Type B pancreatic cell (in vitro differentiated cells): ENCODE measurements at regions not wholly inside any gene's neighbourhood (a gene's known extent, or its start where the extent isn't known, plus 50 kb on each side); places are given as distances from the start of the nearest gene placed in this dataset.

Experiments used
- DNase-seq: peaks from one replicate; pipeline ENCODE4 v3.0.0; 2021; ENCODE audit warnings: mixed read lengths; ENCODE audit not compliant: unreplicated experiment; ENCODE audit errors: extremely low spot score
- H3K27ac Mint-ChIP-seq: 2 replicates; pipeline ENCODE4 v1.8.0; 2021; ENCODE audit warnings: mild to moderate bottlenecking, mixed read lengths
- H3K27me3 Mint-ChIP-seq: 2 replicates; pipeline ENCODE4 v1.8.0; 2021; ENCODE audit warnings: mixed read lengths
- H3K36me3 Mint-ChIP-seq: 2 replicates; pipeline ENCODE4 v1.8.0; 2021; ENCODE audit warnings: mixed read lengths
- H3K4me1 Mint-ChIP-seq: one replicate; pipeline ENCODE4 v1.8.0; 2021; ENCODE audit warnings: mixed read lengths; ENCODE audit not compliant: unreplicated experiment
- H3K4me3 Mint-ChIP-seq: 2 replicates; pipeline ENCODE4 v1.8.0; 2021; ENCODE audit warnings: mild to moderate bottlenecking, mixed read lengths
- H3K9me3 Mint-ChIP-seq: 2 replicates; pipeline ENCODE4 v1.8.0; 2021; ENCODE audit warnings: mixed read lengths
- CTCF ChIP-seq: fragments of 200-600 bp; sonication (generic); conservative IDR thresholded peaks from 2 replicates; pipeline ENCODE4 v1.5.0; 2021; ENCODE audit warnings: antibody characterized with exemption, mild to moderate bottlenecking

DNA sequence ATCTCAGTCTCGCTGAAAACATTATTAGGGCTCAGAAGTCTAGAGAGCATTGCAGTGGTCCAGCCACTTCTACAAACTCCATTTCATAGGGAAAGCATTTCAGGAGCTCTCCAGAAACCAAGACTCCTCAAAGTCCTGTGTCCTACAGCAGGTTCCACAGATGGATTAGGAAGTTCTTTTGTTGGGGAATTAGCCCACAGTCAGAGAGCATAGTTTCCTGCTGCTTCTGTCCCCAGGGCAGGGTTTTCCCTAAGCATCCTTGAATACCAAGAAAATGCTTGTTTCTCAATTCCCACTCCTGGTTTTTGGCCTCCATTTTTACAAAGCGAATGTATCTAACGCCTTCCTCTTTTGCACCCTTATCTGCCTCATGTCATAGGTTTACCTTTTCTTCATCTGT, 235.9 kb upstream of the PODXL start:
- no peak for DNase-seq
- Mint-ChIP-seq H3K4me1 (no peaks in the 10 kb centered on the region), H3K9me3 (no peaks in the 10 kb centered on the region), H3K27me3 (peaks cover 20% of the 10 kb centered on the region), H3K4me3 (no peak overlapping the region), H3K27ac (no peak overlapping the region), H3K36me3 (no peaks in the 10 kb centered on the region)
- TF ChIP-seq CTCF: no peak

DNA sequence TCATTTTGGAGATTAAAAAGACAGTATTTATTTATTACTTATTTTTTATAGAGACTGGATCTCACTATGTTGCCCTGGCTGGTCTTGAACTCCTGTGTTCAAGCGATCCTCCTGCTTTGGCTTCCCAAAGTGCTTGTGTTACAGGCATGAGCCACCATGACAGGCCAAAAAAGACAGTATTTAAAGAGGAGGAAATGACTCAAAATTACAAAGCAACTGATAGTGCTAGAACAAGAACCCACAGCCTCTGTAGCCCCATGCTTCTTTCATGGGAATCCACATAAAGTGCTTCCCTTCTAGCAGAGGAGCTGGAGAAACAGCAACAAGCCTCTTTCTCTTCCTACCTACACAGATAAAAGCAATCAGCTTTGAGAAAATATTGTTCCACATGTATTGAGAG, 230.7 kb upstream of the PODXL start:
- Mint-ChIP-seq H3K4me1 (no peaks in the 10 kb centered on the region), H3K36me3 (no peaks in the 10 kb centered on the region), H3K27ac (no peak overlapping the region), H3K27me3 (peaks cover 9% of the 10 kb centered on the region), H3K4me3 (no peak overlapping the region), H3K9me3 (no peaks in the 10 kb centered on the region)
- no peak for DNase-seq
- TF ChIP-seq CTCF: no peak

- no peak for TF ChIP-seq CTCF
- no peak overlapping the region for H3K4me3 Mint-ChIP-seq
- no peaks in the 10 kb centered on the region for H3K4me1 Mint-ChIP-seq
- no peaks in the 10 kb centered on the region for H3K36me3 Mint-ChIP-seq
- peaks cover 18% of the 10 kb centered on the region for H3K27me3 Mint-ChIP-seq
- no peak overlapping the region for H3K27ac Mint-ChIP-seq
- no peaks in the 10 kb centered on the region for H3K9me3 Mint-ChIP-seq
- DNase-seq: no peak
These were observed 229.8 kb upstream of the PODXL start for GRCh38 chr7:131786204-131786603.

DNA sequence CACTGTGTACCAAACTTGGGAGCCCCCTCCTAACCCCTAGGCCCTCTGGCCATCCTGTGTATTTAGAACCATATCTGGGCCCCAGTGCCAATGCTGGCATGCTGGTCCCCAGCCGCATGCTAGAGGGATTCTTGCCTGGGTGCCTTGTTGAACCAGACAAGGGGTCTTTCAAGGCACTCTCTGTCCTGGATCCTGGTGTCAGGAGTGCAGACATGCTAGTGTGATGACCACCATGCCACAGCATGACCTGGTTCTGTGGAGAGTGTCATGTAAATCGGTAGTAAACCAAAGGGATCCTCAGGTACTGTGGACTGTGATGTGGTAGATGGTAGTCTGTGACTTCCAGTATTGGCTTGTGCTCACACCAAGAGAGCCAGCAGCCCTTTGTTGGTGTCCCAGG, 222.2 kb upstream of the PODXL start:
- Mint-ChIP-seq H3K36me3 (no peaks in the 10 kb centered on the region), H3K27me3 (peaks cover 34% of the 10 kb centered on the region), H3K4me1 (no peaks in the 10 kb centered on the region), H3K4me3 (no peak overlapping the region), H3K27ac (no peak overlapping the region), H3K9me3 (no peaks in the 10 kb centered on the region)
- no peak for TF ChIP-seq CTCF
- DNase-seq: no peak

GRCh38 chr7:131774419-131775220, 218.2 kb upstream of the PODXL start:
- no peaks in the 10 kb centered on the region for H3K4me1 Mint-ChIP-seq
- no peak overlapping the region for H3K27ac Mint-ChIP-seq
- TF ChIP-seq CTCF: no peak
- H3K9me3 Mint-ChIP-seq: no peaks in the 10 kb centered on the region
- H3K27me3 Mint-ChIP-seq: peaks cover 21% of the 10 kb centered on the region
- H3K4me3 Mint-ChIP-seq: no peak overlapping the region
- no peaks in the 10 kb centered on the region for H3K36me3 Mint-ChIP-seq
- no peak for DNase-seq
